Superior temporal gyrus (tissue), 1 donor: ENCODE measurements at regions not wholly inside any gene's neighbourhood (a gene's known extent, or its start where the extent isn't known, plus 50 kb on each side); places are given as distances from the start of the nearest gene placed in this dataset.

Experiments used
- DNase-seq: peaks from one replicate; pipeline ENCODE4 v3.0.0-alpha.2; 2016; ENCODE audit errors: extremely low spot score

DNA sequence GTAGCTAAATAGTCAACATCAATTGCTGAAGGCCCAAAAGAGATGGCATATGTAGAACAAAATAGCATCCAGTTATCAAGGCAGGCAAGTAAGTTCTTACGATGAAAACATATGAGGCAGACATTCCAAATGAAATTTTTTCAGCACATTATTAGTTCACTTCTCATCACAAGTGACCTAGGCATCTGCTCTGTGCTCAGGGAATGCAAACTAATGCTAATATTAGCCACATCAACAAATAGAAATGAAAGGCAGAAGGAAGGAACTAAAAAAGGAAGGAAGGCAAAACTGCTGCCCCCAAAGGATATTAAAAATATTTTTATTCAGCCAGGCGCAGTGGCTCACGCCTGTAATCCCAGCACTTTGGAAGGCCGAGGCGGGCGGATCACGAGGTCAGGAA, 51.2 kb upstream of the ROCK1 start:
- no peak for DNase-seq

GRCh38 chr18:21163647-21164547, 52.3 kb upstream of the ROCK1 start:
- DNase-seq, result no peak

DNA sequence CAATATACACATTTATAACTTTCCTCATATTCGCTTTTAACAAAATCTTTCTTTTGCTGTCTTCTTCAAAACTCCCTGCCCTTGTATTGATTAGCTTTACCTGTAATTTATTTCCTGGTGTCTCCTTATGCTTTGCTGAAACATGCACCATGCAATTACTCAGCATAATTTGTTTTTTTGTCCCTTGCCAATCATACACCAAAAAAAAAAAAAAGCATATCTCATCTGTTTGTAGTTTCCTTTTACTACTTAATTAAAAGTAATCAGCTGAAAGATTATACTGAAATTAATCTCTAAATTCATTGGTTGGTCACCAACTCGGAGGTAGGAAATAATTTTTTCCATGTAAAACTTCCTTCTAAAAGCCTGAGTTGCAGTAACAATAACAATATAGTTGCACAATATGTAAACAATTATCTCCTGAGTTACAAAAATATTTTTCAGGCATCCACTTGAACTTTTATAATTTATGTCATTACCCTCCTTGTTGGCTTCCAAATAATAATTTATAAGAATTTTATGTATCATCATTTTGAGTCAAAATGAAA, 53.0 kb upstream of the ROCK1 start:
- no peak for DNase-seq

DNA sequence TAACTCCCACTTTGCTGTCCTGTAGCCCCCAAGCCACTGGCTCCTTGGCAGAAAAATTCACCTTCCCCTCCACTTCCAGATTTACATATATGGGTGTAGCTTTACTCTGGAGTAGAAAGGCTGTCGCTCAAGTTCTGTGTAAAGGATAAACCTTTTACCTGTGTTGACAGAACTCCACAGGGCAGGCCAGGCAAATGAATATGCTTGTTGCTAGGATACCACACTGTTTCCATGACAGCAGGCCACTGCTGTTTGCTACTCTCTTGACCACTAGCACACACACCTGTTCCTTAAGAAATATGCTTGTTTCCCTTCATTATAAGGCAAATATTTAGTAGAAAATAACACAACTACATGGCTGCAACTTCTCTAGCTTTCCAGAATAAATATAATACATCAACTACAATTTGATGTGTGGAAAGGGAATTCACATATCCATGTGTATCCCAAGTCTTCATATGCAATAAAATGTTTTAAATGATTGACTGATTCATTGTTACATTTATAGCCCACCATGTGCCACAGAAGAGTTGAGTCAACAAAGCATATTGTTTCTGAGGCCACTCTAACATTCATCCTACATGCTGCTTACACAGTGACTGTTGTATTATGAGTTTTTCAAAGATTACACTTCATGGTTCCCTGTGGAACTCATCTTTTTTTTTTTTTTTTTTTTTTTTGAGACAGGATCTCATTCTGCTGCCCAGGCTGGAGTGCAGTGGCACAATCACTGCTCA, 56.2 kb upstream of the ROCK1 start:
- no peak for DNase-seq

DNA sequence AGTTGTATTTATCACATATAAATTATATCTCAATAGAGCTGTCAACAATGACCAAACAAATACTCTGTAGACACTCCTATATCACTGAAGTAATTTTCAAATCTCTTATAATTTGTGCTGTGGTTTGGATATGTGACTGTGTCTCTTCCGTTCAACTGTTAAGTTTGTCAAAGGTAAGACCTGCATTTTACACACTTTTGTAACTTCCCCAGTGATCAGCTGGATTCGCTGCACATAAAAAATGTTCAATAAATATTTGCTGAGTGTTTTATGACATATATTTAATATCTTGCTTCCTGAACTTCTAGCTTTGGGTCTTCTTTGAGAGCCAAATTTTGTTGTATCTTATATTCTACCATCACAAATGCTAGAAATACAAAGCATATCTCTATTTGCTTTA, 57.3 kb upstream of the ROCK1 start:
- no peak for DNase-seq

- no peak for DNase-seq
Measured at GRCh38 chr18:21177822-21178221, 64.2 kb upstream of the GREB1L start.

GRCh38 chr18:21179590-21180220, 62.3 kb upstream of the GREB1L start:
- DNase-seq, result peak; percentile 83

DNA sequence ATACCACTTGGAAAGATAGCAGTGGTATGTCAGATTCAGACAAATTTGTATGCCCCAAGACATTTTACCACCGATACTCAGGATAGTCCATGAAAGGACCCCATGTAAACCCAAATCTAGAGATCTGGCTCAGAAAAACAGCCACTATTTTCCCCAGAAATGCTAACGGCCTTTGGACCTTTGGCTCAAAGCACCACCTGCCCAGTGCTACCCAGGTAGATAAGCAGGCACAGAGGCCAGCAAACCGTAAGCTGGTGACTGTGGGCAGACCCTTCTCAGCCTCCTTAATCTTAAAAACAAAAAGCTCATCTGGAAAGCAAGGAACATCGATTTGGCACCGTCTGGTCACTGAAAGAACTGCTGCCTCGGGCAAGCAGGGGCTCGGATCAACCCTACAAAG, 61.4 kb upstream of the GREB1L start:
- DNase-seq, result no peak

DNA sequence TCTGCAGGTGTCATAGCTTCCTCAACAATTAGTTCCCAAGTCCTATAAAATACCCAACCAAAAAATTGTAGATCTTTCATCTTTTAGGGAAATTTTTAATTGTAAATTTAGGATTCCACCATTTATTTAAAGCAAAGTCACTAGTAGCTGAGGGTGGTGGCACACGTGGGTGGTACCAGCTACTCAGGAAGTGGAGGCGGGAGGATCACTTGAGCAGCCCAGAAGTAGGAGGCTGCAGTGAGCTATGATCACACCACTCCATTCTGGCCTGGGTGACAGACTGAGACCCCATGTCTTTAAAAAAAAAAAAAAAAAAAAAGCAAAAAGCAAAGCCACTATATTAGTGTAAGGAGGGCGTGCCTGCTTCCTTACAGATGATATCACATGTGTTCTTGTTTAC, 60.3 kb upstream of the GREB1L start:
- DNase-seq, result no peak

- no peak for DNase-seq
Measured at GRCh38 chr18:21183670-21184069, 58.4 kb upstream of the GREB1L start.

DNA sequence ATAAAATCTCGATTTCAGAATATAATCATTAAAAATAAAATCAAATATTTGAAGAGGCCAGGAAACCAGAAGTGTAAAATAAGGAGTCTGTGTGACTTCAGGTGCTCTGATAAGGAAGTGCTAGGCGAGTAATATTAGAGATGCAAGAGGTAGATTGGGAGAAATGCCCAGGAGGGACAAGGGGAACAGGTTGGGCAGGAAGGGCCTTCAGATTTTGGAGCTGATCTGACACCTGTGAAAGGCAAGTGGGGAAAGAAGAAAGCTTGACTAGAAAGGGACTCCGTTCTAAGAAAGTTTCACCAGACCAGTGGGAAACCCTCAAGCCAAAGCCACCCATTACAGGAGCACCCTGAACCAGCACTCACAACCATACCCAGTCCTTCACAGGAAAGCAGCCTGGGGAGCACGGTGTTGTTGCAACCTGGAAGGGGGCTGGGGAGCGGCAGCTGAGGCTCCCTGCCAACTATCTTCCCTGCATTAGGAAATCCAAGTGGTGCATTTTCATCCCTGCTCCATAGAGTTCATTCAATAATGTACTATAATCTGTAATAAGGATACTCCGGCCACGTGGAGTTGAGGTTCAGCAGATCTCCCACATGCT, 57.5 kb upstream of the GREB1L start:
- no peak for DNase-seq

GRCh38 chr18:21187886-21188285, 54.1 kb upstream of the GREB1L start:
- no peak for DNase-seq

- peak; percentile 89 for DNase-seq
Measured at GRCh38 chr18:21191596-21192307, 50.3 kb upstream of the GREB1L start.
